HL-60 (cell line): ENCODE measurements at regions not wholly inside any gene's neighbourhood (a gene's known extent, or its start where the extent isn't known, plus 50 kb on each side); places are given as distances from the start of the nearest gene placed in this dataset.

Experiments
- DNase-seq, 2 experiments: peaks; one replicate each; pipeline ENCODE4 v3.0.0-alpha.2; 2010 to 2020; ENCODE audit warnings: low read depth in 1 of 2, low spot score in 1 of 2
- H3K27ac ChIP-seq: fragments of 250-450 bp; sonication (Bioruptor Pico); replicated peaks from 2 replicates; pipeline ENCODE4 v1.5.1; 2020; ENCODE audit warnings: mild to moderate bottlenecking, moderate library complexity
- H3K27me3 ChIP-seq: fragments of 250-450 bp; sonication (Bioruptor Pico); 2 replicates; pipeline ENCODE4 v1.5.1; 2021; ENCODE audit warnings: mild to moderate bottlenecking, moderate library complexity; ENCODE audit not compliant: insufficient read depth, poor library complexity, severe bottlenecking
- H3K4me3 ChIP-seq: replicated peaks from 2 replicates; pipeline ENCODE4 v1.5.1; 2011; ENCODE audit warnings: mild to moderate bottlenecking, control low read depth, low read length; ENCODE audit not compliant: insufficient read depth
- GABPA ChIP-seq: IDR thresholded peaks from 2 replicates; pipeline ENCODE4 v1.6.1; 2012; ENCODE audit warnings: low read depth
- POLR2AphosphoS5 ChIP-seq: IDR thresholded peaks from 2 replicates; pipeline ENCODE4 v1.6.1; 2012; ENCODE audit warnings: low read depth
- SPI1 ChIP-seq: IDR thresholded peaks from 2 replicates; pipeline ENCODE4 v1.6.1; 2012; ENCODE audit warnings: low read depth, mild to moderate bottlenecking, borderline replicate concordance
- TF ChIP-seq, protein P1 (sequence below): IDR thresholded peaks from one replicate; pipeline ENCODE4 v1.5.1; 2011; ENCODE audit warnings: low read length, control low read depth, inconsistent platforms; ENCODE audit not compliant: insufficient read depth
- TF ChIP-seq, protein P2 (sequence below): IDR thresholded peaks from 2 replicates; pipeline ENCODE4 v1.6.1; 2012; ENCODE audit warnings: low read depth; ENCODE audit not compliant: insufficient replicate concordance

DNA sequence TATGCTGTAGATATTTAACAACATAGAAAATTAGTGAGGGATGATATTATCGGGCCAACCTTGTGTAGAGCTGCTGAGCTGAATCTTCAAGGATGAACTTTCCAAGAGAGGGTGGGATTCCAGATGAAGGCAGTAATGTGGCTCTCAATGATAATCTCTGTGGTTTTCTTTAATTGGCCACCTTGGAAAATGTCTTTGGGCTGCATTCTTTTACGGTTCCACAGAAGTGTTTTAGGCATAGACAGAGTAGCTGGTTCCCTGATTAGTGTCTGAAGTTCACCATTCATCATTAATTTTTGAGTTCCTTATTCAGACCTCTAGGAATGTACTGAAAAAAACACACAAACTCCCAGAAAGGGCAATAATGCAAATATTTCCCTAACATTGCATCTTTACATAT lies 1566.9 kb upstream of the PIK3C3 start:
- no peaks in the 10 kb centered on the region for H3K27me3 ChIP-seq
- no peak for DNase-seq
- H3K4me3 ChIP-seq: no peak overlapping the region
- H3K27ac ChIP-seq: no peak overlapping the region
- TF ChIP-seq SPI1: no peak

DNA sequence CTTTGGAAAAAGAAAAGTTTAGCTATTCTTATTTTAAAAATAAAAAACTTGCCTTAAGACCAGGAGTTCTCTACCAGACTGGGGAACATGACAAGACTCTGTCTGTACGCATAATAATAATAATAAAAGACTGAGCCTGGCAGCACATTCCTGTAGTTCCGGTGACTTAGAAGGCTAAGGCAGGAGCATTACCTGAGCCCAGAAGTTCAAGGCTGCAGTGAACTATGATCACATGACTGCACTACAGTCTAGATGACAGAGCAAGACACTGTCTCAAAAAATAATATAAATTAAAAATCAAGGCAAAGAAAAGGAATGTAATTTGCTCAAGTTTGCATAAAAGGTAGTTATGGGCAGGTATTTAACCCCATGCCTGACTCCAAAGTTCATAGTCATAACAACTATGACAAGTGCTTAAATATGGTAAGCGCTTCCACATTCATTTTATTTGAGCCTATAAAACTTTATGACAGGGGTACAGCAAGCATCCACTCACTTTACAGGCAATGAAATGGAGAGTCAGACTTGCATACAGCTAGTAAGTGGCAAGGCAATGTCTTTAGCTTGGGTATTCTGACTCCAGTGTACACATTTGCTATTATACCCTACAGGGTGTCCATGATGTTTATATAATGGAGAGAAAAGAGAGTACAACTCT lies 1567.8 kb upstream of the PIK3C3 start:
- no peaks in the 10 kb centered on the region for H3K27me3 ChIP-seq
- TF ChIP-seq, protein P1, sequence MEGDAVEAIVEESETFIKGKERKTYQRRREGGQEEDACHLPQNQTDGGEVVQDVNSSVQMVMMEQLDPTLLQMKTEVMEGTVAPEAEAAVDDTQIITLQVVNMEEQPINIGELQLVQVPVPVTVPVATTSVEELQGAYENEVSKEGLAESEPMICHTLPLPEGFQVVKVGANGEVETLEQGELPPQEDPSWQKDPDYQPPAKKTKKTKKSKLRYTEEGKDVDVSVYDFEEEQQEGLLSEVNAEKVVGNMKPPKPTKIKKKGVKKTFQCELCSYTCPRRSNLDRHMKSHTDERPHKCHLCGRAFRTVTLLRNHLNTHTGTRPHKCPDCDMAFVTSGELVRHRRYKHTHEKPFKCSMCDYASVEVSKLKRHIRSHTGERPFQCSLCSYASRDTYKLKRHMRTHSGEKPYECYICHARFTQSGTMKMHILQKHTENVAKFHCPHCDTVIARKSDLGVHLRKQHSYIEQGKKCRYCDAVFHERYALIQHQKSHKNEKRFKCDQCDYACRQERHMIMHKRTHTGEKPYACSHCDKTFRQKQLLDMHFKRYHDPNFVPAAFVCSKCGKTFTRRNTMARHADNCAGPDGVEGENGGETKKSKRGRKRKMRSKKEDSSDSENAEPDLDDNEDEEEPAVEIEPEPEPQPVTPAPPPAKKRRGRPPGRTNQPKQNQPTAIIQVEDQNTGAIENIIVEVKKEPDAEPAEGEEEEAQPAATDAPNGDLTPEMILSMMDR: no peak
- TF ChIP-seq GABPA: no peak
- TF ChIP-seq POLR2AphosphoS5: no peak
- no peak overlapping the region for H3K4me3 ChIP-seq
- no peak for DNase-seq
- H3K27ac ChIP-seq: no peak overlapping the region

DNA sequence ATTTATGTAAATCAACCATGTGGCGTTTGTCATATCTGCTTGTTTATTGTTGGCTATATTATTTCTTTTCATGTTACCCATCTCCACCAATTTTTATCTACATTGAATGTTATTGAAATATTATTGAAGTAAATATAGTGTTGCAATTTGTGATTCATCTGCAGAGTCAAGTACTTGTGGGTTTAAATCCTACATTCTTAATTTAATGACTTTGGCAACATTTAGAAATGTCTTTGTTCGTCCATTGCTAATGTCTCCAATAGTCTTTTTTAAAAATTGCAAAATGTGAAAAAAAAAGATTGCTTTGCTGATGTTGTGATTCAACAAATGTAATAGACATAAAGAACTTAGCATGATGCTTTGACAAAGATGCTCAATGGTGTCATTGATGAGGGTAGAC lies 1572.8 kb upstream of the PIK3C3 start:
- H3K4me3 ChIP-seq: no peak overlapping the region
- DNase-seq: no peak
- H3K27ac ChIP-seq: no peak overlapping the region
- TF ChIP-seq SPI1 (no peak), GABPA (no peak), POLR2AphosphoS5 (no peak)
- TF ChIP-seq, protein P2, sequence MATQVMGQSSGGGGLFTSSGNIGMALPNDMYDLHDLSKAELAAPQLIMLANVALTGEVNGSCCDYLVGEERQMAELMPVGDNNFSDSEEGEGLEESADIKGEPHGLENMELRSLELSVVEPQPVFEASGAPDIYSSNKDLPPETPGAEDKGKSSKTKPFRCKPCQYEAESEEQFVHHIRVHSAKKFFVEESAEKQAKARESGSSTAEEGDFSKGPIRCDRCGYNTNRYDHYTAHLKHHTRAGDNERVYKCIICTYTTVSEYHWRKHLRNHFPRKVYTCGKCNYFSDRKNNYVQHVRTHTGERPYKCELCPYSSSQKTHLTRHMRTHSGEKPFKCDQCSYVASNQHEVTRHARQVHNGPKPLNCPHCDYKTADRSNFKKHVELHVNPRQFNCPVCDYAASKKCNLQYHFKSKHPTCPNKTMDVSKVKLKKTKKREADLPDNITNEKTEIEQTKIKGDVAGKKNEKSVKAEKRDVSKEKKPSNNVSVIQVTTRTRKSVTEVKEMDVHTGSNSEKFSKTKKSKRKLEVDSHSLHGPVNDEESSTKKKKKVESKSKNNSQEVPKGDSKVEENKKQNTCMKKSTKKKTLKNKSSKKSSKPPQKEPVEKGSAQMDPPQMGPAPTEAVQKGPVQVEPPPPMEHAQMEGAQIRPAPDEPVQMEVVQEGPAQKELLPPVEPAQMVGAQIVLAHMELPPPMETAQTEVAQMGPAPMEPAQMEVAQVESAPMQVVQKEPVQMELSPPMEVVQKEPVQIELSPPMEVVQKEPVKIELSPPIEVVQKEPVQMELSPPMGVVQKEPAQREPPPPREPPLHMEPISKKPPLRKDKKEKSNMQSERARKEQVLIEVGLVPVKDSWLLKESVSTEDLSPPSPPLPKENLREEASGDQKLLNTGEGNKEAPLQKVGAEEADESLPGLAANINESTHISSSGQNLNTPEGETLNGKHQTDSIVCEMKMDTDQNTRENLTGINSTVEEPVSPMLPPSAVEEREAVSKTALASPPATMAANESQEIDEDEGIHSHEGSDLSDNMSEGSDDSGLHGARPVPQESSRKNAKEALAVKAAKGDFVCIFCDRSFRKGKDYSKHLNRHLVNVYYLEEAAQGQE: no peak
- TF ChIP-seq, protein P1: no peak
- H3K27me3 ChIP-seq: no peaks in the 10 kb centered on the region

DNA sequence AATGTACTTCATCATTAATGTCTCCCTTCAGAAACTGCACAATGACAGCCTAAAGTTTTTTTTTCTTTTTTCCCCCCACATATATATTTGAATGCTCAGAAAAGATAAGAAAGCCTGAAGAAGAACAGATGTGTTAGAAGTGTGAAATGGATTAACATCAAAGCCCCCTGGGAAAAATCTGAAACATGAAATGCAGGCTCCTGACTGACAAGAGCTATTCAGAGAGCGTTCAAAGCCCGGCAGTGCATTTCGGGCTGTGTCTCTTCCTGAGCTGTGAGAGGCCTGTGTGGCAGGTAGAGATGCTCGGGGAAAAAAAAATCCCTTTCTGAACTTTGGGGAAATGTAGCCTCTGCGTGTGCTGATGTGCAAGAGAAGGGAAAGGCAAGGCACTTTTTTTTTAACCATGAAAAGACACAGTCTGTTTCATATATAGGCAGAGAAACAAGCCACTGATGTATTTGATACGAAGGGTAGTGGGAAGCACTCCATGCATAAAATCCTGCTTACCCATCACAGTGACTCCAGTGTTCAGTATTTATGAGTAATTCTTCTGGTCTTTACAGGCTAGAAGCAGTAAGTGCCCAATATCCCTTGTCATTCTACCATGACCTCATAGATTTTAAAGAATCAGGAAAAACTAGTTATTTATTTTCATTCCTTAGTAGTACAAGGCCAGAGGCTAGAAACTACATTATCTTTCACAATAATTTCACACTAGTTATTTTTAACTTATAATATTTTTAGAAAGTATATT lies 1574.2 kb upstream of the PIK3C3 start:
- Histone ChIP-seq H3K27me3 (no peaks in the 10 kb centered on the region), H3K4me3 (no peak overlapping the region), H3K27ac (no peak overlapping the region)
- no peak for DNase-seq
- TF ChIP-seq, protein P1: no peak
- TF ChIP-seq SPI1 (no peak), GABPA (no peak), POLR2AphosphoS5 (no peak)
- TF ChIP-seq, protein P2: no peak
